Duodenal mucosa (tissue), 2 donors: ENCODE measurements at regions not wholly inside any gene's neighbourhood (a gene's known extent, or its start where the extent isn't known, plus 50 kb on each side); places are given as distances from the start of the nearest gene placed in this dataset.

Experiments
- H3K27ac ChIP-seq: one replicate; pipeline ENCODE4 v1.7.0; 2013; ENCODE audit warnings: low read depth, low read length
- H3K27me3 ChIP-seq, 2 donors: one replicate each; pipeline ENCODE4 v1.7.0; 2013; ENCODE audit warnings: low read length in 2 of 2, control low read depth in 1 of 2; ENCODE audit not compliant: insufficient read depth in 2 of 2, control insufficient read depth in 1 of 2
- H3K36me3 ChIP-seq, 2 donors: one replicate each; pipeline ENCODE4 v1.7.0; 2013; ENCODE audit warnings: low read length in 2 of 2, control low read depth in 1 of 2; ENCODE audit not compliant: insufficient read depth in 2 of 2, control insufficient read depth in 1 of 2
- H3K4me1 ChIP-seq, 2 donors: one replicate each; pipeline ENCODE4 v1.7.0; 2013; ENCODE audit warnings: low read length in 2 of 2, control low read depth in 1 of 2; ENCODE audit not compliant: insufficient read depth in 2 of 2, control insufficient read depth in 1 of 2
- H3K4me3 ChIP-seq, 2 donors: one replicate each; pipeline ENCODE4 v1.7.0; 2013; ENCODE audit warnings: low read length in 2 of 2, low read depth in 1 of 2
- H3K9ac ChIP-seq, 2 donors: one replicate each; pipeline ENCODE4 v1.7.0; 2013; ENCODE audit warnings: low read length in 2 of 2, low read depth in 1 of 2
- H3K9me3 ChIP-seq, 2 donors: one replicate each; pipeline ENCODE4 v1.7.0; 2013; ENCODE audit warnings: low read length in 2 of 2, control low read depth in 1 of 2; ENCODE audit not compliant: control insufficient read depth in 1 of 2

GRCh38 chr2:157082950-157083349 is 174.6 kb upstream of the GALNT5 start:
- Histone ChIP-seq H3K36me3 (no peaks in the 10 kb centered on the region), H3K27me3 (no peaks in the 10 kb centered on the region), H3K4me3 (no peak overlapping the region), H3K9me3 (no peaks in the 10 kb centered on the region), H3K4me1 (no peaks in the 10 kb centered on the region), H3K9ac (no peak overlapping the region), H3K27ac (no peak overlapping the region)

- H3K36me3 ChIP-seq: no peaks in the 10 kb centered on the region
- no peaks in the 10 kb centered on the region for H3K9me3 ChIP-seq
- no peak overlapping the region for H3K4me3 ChIP-seq
- H3K9ac ChIP-seq: no peak overlapping the region
- no peaks in the 10 kb centered on the region for H3K27me3 ChIP-seq
- H3K27ac ChIP-seq: no peak overlapping the region
- no peaks in the 10 kb centered on the region for H3K4me1 ChIP-seq
Observed at GRCh38 chr2:157085522-157085921, 172.0 kb upstream of the GALNT5 start.

- Histone ChIP-seq H3K9ac (no peak overlapping the region), H3K36me3 (no peaks in the 10 kb centered on the region), H3K4me3 (no peak overlapping the region), H3K9me3 (no peaks in the 10 kb centered on the region), H3K4me1 (no peaks in the 10 kb centered on the region), H3K27me3 (no peaks in the 10 kb centered on the region), H3K27ac (no peak overlapping the region)
Observed at GRCh38 chr2:157087373-157088002, 170.0 kb upstream of the GALNT5 start.

GRCh38 chr2:157093666-157094065 is 163.8 kb upstream of the GALNT5 start:
- no peaks in the 10 kb centered on the region for H3K27me3 ChIP-seq
- H3K9ac ChIP-seq: no peak overlapping the region
- H3K27ac ChIP-seq: no peak overlapping the region
- no peaks in the 10 kb centered on the region for H3K36me3 ChIP-seq
- H3K9me3 ChIP-seq: no peaks in the 10 kb centered on the region
- H3K4me1 ChIP-seq: no peaks in the 10 kb centered on the region
- no peak overlapping the region for H3K4me3 ChIP-seq

GRCh38 chr2:157105372-157105771 is 152.1 kb upstream of the GALNT5 start:
- Histone ChIP-seq H3K4me1 (peaks cover 0 to 2% of the 10 kb centered on the region in 2 donors), H3K27ac (no peak overlapping the region), H3K9ac (no peak overlapping the region), H3K9me3 (no peaks in the 10 kb centered on the region), H3K36me3 (no peaks in the 10 kb centered on the region), H3K4me3 (no peak overlapping the region), H3K27me3 (no peaks in the 10 kb centered on the region)

GRCh38 chr2:157106950-157107349 is 150.6 kb upstream of the GALNT5 start:
- Histone ChIP-seq H3K9me3 (no peaks in the 10 kb centered on the region), H3K4me3 (no peak overlapping the region), H3K27ac (no peak overlapping the region), H3K9ac (no peak overlapping the region), H3K4me1 (peaks cover 0 to 2% of the 10 kb centered on the region in 2 donors), H3K36me3 (no peaks in the 10 kb centered on the region), H3K27me3 (no peaks in the 10 kb centered on the region)

GRCh38 chr2:157107460-157107859 is 150.0 kb upstream of the GALNT5 start:
- Histone ChIP-seq H3K27me3 (no peaks in the 10 kb centered on the region), H3K4me3 (no peak overlapping the region), H3K9ac (no peak overlapping the region), H3K9me3 (no peaks in the 10 kb centered on the region), H3K36me3 (no peaks in the 10 kb centered on the region), H3K27ac (no peak overlapping the region), H3K4me1 (peaks cover 0 to 2% of the 10 kb centered on the region in 2 donors)

GRCh38 chr2:157107877-157108276 is 149.6 kb upstream of the GALNT5 start:
- no peaks in the 10 kb centered on the region for H3K9me3 ChIP-seq
- no peaks in the 10 kb centered on the region for H3K36me3 ChIP-seq
- H3K27ac ChIP-seq: no peak overlapping the region
- no peak overlapping the region for H3K4me3 ChIP-seq
- H3K27me3 ChIP-seq: no peaks in the 10 kb centered on the region
- H3K4me1 ChIP-seq: peaks cover 0 to 2% of the 10 kb centered on the region in 2 donors
- H3K9ac ChIP-seq: no peak overlapping the region

GRCh38 chr2:157122776-157123175 is 134.7 kb upstream of the GALNT5 start:
- H3K36me3 ChIP-seq: no peaks in the 10 kb centered on the region
- no peak overlapping the region for H3K9ac ChIP-seq
- H3K4me3 ChIP-seq: no peak overlapping the region
- H3K9me3 ChIP-seq: no peaks in the 10 kb centered on the region
- no peaks in the 10 kb centered on the region for H3K27me3 ChIP-seq
- H3K4me1 ChIP-seq: no peaks in the 10 kb centered on the region
- no peak overlapping the region for H3K27ac ChIP-seq

GRCh38 chr2:157124731-157125130 is 132.8 kb upstream of the GALNT5 start:
- Histone ChIP-seq H3K27me3 (no peaks in the 10 kb centered on the region), H3K9ac (no peak overlapping the region), H3K36me3 (no peaks in the 10 kb centered on the region), H3K4me1 (no peaks in the 10 kb centered on the region), H3K9me3 (no peaks in the 10 kb centered on the region), H3K4me3 (no peak overlapping the region), H3K27ac (no peak overlapping the region)

GRCh38 chr2:157125685-157126084 is 131.8 kb upstream of the GALNT5 start:
- no peak overlapping the region for H3K27ac ChIP-seq
- H3K27me3 ChIP-seq: no peaks in the 10 kb centered on the region
- H3K4me1 ChIP-seq: no peaks in the 10 kb centered on the region
- no peaks in the 10 kb centered on the region for H3K36me3 ChIP-seq
- no peaks in the 10 kb centered on the region for H3K9me3 ChIP-seq
- H3K9ac ChIP-seq: no peak overlapping the region
- H3K4me3 ChIP-seq: no peak overlapping the region
